ENCODE measurements at regions not wholly inside any gene's neighbourhood (a gene's known extent, or its start where the extent isn't known, plus 50 kb on each side); places are given as distances from the start of the nearest gene placed in this dataset.

DNA sequence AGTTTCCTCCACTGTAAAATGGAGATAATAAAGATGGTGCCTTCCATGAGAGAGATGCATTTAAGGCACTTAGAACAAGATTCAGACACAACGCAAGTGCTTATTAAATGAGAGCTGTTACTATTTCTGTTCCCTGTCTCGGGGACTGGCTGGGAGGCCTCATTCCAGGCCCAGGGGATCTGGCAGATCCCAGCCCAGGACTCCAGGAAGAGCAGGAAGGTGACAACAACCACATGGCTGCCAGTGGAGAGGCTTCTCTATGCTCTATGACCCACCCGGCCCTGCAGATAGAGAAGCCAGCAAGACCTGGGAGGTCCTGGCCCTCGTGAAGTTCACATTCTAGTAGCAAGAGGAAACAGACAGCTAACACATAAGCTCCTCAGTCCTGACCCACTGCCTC, 175.5 kb downstream of the ACTL8 start:
- no peak overlapping the region for H3K4me2 ChIP-seq (ENCODE audit: low read depth, low read length, poor library complexity, severe bottlenecking)
- H3F3A ChIP-seq (ENCODE audit: low read depth), result no peaks in the 10 kb centered on the region
- no peak overlapping the region for H3K9ac ChIP-seq (ENCODE audit: low read depth, low read length, poor library complexity, severe bottlenecking)
- H4K20me1 ChIP-seq (ENCODE audit: insufficient read depth, low read length, poor library complexity, severe bottlenecking), result no peaks in the 10 kb centered on the region
- no peaks in the 10 kb centered on the region for H3K79me2 ChIP-seq (ENCODE audit: insufficient read depth, low read length)
- no peaks in the 10 kb centered on the region for H3K36me3 ChIP-seq (ENCODE audit: insufficient read depth, low read length)
- H3K9me2 ChIP-seq (replicated peaks; ENCODE audit: low read depth, low read length), result no peaks in the 10 kb centered on the region
- no peaks in the 10 kb centered on the region for H3K9me3 ChIP-seq (ENCODE audit: insufficient read depth, low read depth, low read length)
- no peaks in the 10 kb centered on the region for H3K4me1 ChIP-seq (ENCODE audit: insufficient read depth, low read length, poor library complexity, severe bottlenecking)
- no peak for TF ChIP-seq EZH2phosphoT487 (IDR thresholded peaks at IDR 0.05; ENCODE audit: borderline replicate concordance)
- TF ChIP-seq, protein P1, sequence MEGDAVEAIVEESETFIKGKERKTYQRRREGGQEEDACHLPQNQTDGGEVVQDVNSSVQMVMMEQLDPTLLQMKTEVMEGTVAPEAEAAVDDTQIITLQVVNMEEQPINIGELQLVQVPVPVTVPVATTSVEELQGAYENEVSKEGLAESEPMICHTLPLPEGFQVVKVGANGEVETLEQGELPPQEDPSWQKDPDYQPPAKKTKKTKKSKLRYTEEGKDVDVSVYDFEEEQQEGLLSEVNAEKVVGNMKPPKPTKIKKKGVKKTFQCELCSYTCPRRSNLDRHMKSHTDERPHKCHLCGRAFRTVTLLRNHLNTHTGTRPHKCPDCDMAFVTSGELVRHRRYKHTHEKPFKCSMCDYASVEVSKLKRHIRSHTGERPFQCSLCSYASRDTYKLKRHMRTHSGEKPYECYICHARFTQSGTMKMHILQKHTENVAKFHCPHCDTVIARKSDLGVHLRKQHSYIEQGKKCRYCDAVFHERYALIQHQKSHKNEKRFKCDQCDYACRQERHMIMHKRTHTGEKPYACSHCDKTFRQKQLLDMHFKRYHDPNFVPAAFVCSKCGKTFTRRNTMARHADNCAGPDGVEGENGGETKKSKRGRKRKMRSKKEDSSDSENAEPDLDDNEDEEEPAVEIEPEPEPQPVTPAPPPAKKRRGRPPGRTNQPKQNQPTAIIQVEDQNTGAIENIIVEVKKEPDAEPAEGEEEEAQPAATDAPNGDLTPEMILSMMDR (conservative IDR thresholded peaks at IDR 0.05; ENCODE audit: low read length), result no peak
- no peak overlapping the region for H2AFZ ChIP-seq (ENCODE audit: low read length)
- H3K4me3 ChIP-seq (ENCODE audit: low read length, poor library complexity, severe bottlenecking), result no peak overlapping the region
- H3K27me3 ChIP-seq (ENCODE audit: insufficient read depth, low read length, poor library complexity, severe bottlenecking), result no peaks in the 10 kb centered on the region

DNA sequence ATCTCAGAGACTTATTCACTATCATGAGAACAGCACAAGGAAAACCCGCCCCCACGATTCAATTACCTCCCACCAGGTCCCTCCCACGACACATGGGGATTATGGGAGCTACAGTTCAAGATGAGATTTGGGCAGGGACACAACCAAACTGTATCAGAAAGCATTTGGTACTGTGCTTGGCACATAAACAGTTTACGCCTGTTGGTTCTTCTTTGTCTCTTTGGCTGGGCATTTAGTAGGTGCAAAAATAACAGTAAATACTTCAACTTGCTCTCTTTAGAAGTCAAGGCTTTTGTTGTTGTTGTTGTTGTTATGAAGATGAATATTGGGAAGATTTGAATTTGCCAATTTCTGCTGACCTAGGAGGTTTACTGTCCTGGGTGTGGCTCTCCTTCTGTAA, 175.4 kb upstream of the IGSF21 start:
- no peak overlapping the region for H3K4me2 ChIP-seq (ENCODE audit: low read depth, low read length, poor library complexity, severe bottlenecking)
- H3K4me1 ChIP-seq (ENCODE audit: insufficient read depth, low read length, poor library complexity, severe bottlenecking), result no peaks in the 10 kb centered on the region
- no peak overlapping the region for H3K4me3 ChIP-seq (ENCODE audit: low read length, poor library complexity, severe bottlenecking)
- no peaks in the 10 kb centered on the region for H3F3A ChIP-seq (ENCODE audit: low read depth)
- H2AFZ ChIP-seq (ENCODE audit: low read length), result no peak overlapping the region
- no peaks in the 10 kb centered on the region for H3K79me2 ChIP-seq (ENCODE audit: insufficient read depth, low read length)
- no peaks in the 10 kb centered on the region for H3K27me3 ChIP-seq (ENCODE audit: insufficient read depth, low read length, poor library complexity, severe bottlenecking)
- H3K9me2 ChIP-seq (replicated peaks; ENCODE audit: low read depth, low read length), result no peaks in the 10 kb centered on the region
- no peak overlapping the region for H3K9ac ChIP-seq (ENCODE audit: low read depth, low read length, poor library complexity, severe bottlenecking)
- no peaks in the 10 kb centered on the region for H3K9me3 ChIP-seq (ENCODE audit: insufficient read depth, low read depth, low read length)
- H3K36me3 ChIP-seq (ENCODE audit: insufficient read depth, low read length), result no peaks in the 10 kb centered on the region
- no peak for TF ChIP-seq EZH2phosphoT487 (IDR thresholded peaks at IDR 0.05; ENCODE audit: borderline replicate concordance)
- TF ChIP-seq, protein P1 (conservative IDR thresholded peaks at IDR 0.05; ENCODE audit: low read length), result no peak
- no peaks in the 10 kb centered on the region for H4K20me1 ChIP-seq (ENCODE audit: insufficient read depth, low read length, poor library complexity, severe bottlenecking)

- no peaks in the 10 kb centered on the region for H3K9me2 ChIP-seq (replicated peaks; ENCODE audit: low read depth, low read length)
- H3K79me2 ChIP-seq (ENCODE audit: insufficient read depth, low read length), result no peaks in the 10 kb centered on the region
- no peak overlapping the region for H3K9ac ChIP-seq (ENCODE audit: low read depth, low read length, poor library complexity, severe bottlenecking)
- H3K9me3 ChIP-seq (ENCODE audit: insufficient read depth, low read depth, low read length), result no peaks in the 10 kb centered on the region
- H4K20me1 ChIP-seq (ENCODE audit: insufficient read depth, low read length, poor library complexity, severe bottlenecking), result no peaks in the 10 kb centered on the region
- no peaks in the 10 kb centered on the region for H3K36me3 ChIP-seq (ENCODE audit: insufficient read depth, low read length)
- H3K4me2 ChIP-seq (ENCODE audit: low read depth, low read length, poor library complexity, severe bottlenecking), result no peak overlapping the region
- no peak overlapping the region for H2AFZ ChIP-seq (ENCODE audit: low read length)
- no peaks in the 10 kb centered on the region for H3F3A ChIP-seq (ENCODE audit: low read depth)
- H3K27me3 ChIP-seq (ENCODE audit: insufficient read depth, low read length, poor library complexity, severe bottlenecking), result no peaks in the 10 kb centered on the region
- TF ChIP-seq, protein P1 (conservative IDR thresholded peaks at IDR 0.05; ENCODE audit: low read length), result no peak
- TF ChIP-seq EZH2phosphoT487 (IDR thresholded peaks at IDR 0.05; ENCODE audit: borderline replicate concordance), result no peak
- H3K4me1 ChIP-seq (ENCODE audit: insufficient read depth, low read length, poor library complexity, severe bottlenecking), result no peaks in the 10 kb centered on the region
- no peak overlapping the region for H3K4me3 ChIP-seq (ENCODE audit: low read length, poor library complexity, severe bottlenecking)
Observed at GRCh38 chr1:17933501-17933900, 174.1 kb upstream of the IGSF21 start.
